GM23248 (cell line): ENCODE measurements at regions not wholly inside any gene's neighbourhood (a gene's known extent, or its start where the extent isn't known, plus 50 kb on each side); places are given as distances from the start of the nearest gene placed in this dataset.
A peak's percentile ranks its signal among the peaks of the same experiment; 100 is the strongest.

Experiments
- DNase-seq: peaks from one replicate; pipeline ENCODE4 v3.0.0-alpha.2; 2015
- H2AFZ ChIP-seq: fragments of 200-600 bp; sonication (generic); 2 replicates; pipeline ENCODE4 v1.6.1; 2016; ENCODE audit warnings: antibody characterized with exemption
- H3F3A ChIP-seq: fragments of 200-600 bp; sonication (generic); 2 replicates; pipeline ENCODE4 v1.6.1; 2016; ENCODE audit warnings: mild to moderate bottlenecking, antibody characterized with exemption, mixed run types; ENCODE audit not compliant: insufficient read depth
- H3K27ac ChIP-seq: fragments of 200-600 bp; sonication (generic); 2 replicates; pipeline ENCODE4 v1.5.1; 2016; ENCODE audit warnings: mild to moderate bottlenecking
- H3K27me3 ChIP-seq: fragments of 200-600 bp; sonication (generic); replicated peaks from 2 replicates; pipeline ENCODE4 v1.6.1; 2016; ENCODE audit warnings: mild to moderate bottlenecking; ENCODE audit not compliant: insufficient read depth
- H3K36me3 ChIP-seq: fragments of 200-600 bp; sonication (generic); 2 replicates; pipeline ENCODE4 v1.6.1; 2016; ENCODE audit warnings: low read depth, mild to moderate bottlenecking
- H3K4me1 ChIP-seq: fragments of 200-600 bp; sonication (generic); 2 replicates; pipeline ENCODE4 v1.6.1; 2016; ENCODE audit warnings: mild to moderate bottlenecking; ENCODE audit not compliant: insufficient read depth
- H3K4me2 ChIP-seq: fragments of 200-600 bp; sonication (generic); one replicate; pipeline ENCODE4 v1.6.1; 2016; ENCODE audit warnings: mild to moderate bottlenecking; ENCODE audit not compliant: unreplicated experiment
- H3K4me3 ChIP-seq: fragments of 200-600 bp; sonication (generic); 2 replicates; pipeline ENCODE4 v1.5.1; 2016; ENCODE audit warnings: mild to moderate bottlenecking
- H3K79me2 ChIP-seq: fragments of 200-600 bp; sonication (generic); 2 replicates; pipeline ENCODE4 v1.6.1; 2016; ENCODE audit warnings: mild to moderate bottlenecking; ENCODE audit not compliant: insufficient read depth
- H3K9ac ChIP-seq: fragments of 200-600 bp; sonication (generic); 2 replicates; pipeline ENCODE4 v1.6.1; 2016; ENCODE audit warnings: mild to moderate bottlenecking
- H3K9me2 ChIP-seq: fragments of 200-600 bp; sonication (generic); 2 replicates; pipeline ENCODE4 v1.6.1; 2016; ENCODE audit warnings: mixed run types, mild to moderate bottlenecking, moderate library complexity; ENCODE audit not compliant: insufficient read depth
- H3K9me3 ChIP-seq: fragments of 200-600 bp; sonication (generic); one replicate; pipeline ENCODE4 v1.6.1; 2017; ENCODE audit warnings: low read depth
- H4K20me1 ChIP-seq: fragments of 200-600 bp; sonication (generic); 2 replicates; pipeline ENCODE4 v1.6.0; 2016; ENCODE audit not compliant: insufficient read depth
- EZH2 ChIP-seq: fragments of 200-600 bp; sonication (generic); IDR thresholded peaks from 2 replicates; pipeline ENCODE4 v1.6.1; 2018; ENCODE audit warnings: antibody characterized with exemption, mild to moderate bottlenecking; ENCODE audit not compliant: insufficient read depth, poor library complexity, severe bottlenecking
- EZH2phosphoT487 ChIP-seq: fragments of 200-600 bp; sonication (generic); IDR thresholded peaks from 2 replicates; pipeline ENCODE4 v1.6.1; 2018; ENCODE audit warnings: antibody characterized with exemption, moderate library complexity, mild to moderate bottlenecking, low read depth; ENCODE audit not compliant: insufficient read depth
- WGBS, 2 experiments: methylation state at CpG; one replicate each; pipeline ENCODE4 v1.1.6; 2015 to 2017; ENCODE audit warnings: low lambda C conversion rate in 2 of 2, low coverage in 1 of 2; ENCODE audit errors: missing lambda C conversion rate in 2 of 2; 5-methylcytosine and 5-hydroxymethylcytosine counted together
- in situ Hi-C: fragments of 300-500 bp; cut with MboI; formaldehyde crosslinking; loops from 2 replicates; pipeline ENCODE4 v1.15.0; 2020

DNA sequence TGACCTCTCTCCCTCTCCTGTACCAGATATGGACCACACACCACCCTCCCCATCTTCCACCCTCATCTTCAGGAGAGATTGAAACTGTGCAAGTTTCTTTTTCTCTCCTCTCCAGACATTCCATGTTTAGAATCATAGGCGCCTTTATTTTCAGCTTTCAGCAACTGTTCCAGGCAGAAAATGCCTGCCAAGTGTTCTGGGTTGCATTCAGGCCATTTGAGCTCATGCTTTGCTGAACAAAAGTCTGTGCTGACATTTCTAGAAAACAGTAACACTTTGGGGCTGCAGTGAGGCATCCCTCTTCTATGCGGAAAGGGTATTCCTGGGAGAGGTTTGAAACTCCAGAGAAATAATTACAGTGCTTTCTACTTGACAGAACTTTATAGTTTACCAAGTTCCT, 361.7 kb downstream of the GPAM start:
- Histone ChIP-seq H3K36me3 (no peaks in the 10 kb centered on the region), H3K9me3 (no peaks in the 10 kb centered on the region), H3K4me2 (no peak overlapping the region), H3K27me3 (0 out of 2 replicates have a peak, but pooled peaks cover 5% of the 10 kb centered on the region), H3K9ac (no peak overlapping the region), H4K20me1 (no peaks in the 10 kb centered on the region), H3F3A (no peaks in the 10 kb centered on the region), H3K79me2 (no peaks in the 10 kb centered on the region), H2AFZ (no peak overlapping the region), H3K4me3 (no peak overlapping the region), H3K9me2 (no peaks in the 10 kb centered on the region), H3K4me1 (no peaks in the 10 kb centered on the region), H3K27ac (no peak overlapping the region)
- no peak for DNase-seq
- WGBS, 2 experiments, result 91% methylated on average over 2 of the region's 2 CpGs
- in situ Hi-C loops, result no loop called here
- TF ChIP-seq EZH2, result no peak
- no peak for TF ChIP-seq EZH2phosphoT487

DNA sequence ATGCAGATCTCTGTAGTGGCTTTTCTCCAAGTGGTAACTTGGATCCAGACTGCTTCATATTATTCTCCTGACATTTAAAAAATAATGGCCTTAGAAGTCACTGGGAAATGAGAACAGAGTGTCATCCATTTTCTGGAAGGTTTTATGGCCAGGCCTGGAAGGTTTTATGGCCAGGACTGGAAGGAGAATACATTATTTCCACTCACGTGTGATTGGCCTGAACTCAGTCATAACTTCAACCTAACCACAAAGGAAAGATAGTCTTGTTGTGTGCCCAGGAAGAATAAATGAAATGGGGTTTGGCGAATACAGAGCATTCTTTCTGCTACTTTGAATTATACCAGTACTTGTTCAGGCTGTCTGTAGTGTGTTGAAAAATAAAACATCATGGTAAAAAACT, 360.9 kb downstream of the GPAM start:
- Histone ChIP-seq H3K4me3 (no peak overlapping the region), H3K27ac (no peak overlapping the region), H3K9me3 (no peaks in the 10 kb centered on the region), H4K20me1 (no peaks in the 10 kb centered on the region), H3K79me2 (no peaks in the 10 kb centered on the region), H3K9ac (no peak overlapping the region), H3K9me2 (no peaks in the 10 kb centered on the region), H3K4me1 (no peaks in the 10 kb centered on the region), H3F3A (no peaks in the 10 kb centered on the region), H3K36me3 (no peaks in the 10 kb centered on the region), H3K4me2 (no peak overlapping the region), H2AFZ (no peak overlapping the region), H3K27me3 (peaks cover 5% of the 10 kb centered on the region; the same call in 1 of the 2 replicates)
- WGBS, 2 experiments, result 17 to 27% methylated on average over 2 of the region's 2 CpGs
- no peak for DNase-seq
- TF ChIP-seq EZH2phosphoT487, result no peak
- in situ Hi-C loops, result no loop called here

DNA sequence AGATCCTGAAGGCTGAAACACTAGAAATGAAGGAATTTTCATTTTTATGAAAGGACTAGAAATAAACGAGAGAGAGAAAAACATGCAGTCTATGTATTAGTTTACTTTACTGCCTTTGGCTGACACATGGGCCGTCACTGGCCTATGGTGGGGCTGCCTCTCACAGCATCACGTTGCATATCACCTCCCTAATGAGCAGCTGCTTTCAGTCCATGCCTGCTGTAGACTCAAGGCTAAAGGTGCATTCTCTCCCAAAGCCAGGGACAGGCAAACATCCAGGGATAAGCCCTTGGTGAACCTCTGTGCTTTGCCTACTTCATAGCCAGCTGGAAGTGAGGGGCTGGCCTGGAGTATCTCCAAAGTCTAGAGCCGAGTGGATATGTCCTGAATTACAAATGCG, 359.4 kb downstream of the GPAM start:
- Histone ChIP-seq H3F3A (no peaks in the 10 kb centered on the region), H2AFZ (no peak overlapping the region), H3K9me3 (no peaks in the 10 kb centered on the region), H3K9me2 (no peaks in the 10 kb centered on the region), H3K36me3 (no peaks in the 10 kb centered on the region), H3K79me2 (no peaks in the 10 kb centered on the region), H3K27ac (no peak overlapping the region), H4K20me1 (no peaks in the 10 kb centered on the region), H3K4me1 (no peaks in the 10 kb centered on the region), H3K9ac (no peak overlapping the region), H3K27me3 (peaks cover 5% of the 10 kb centered on the region; the same call in 1 of the 2 replicates), H3K4me2 (no peak overlapping the region), H3K4me3 (no peak overlapping the region)
- 26 to 27% methylated on average over 5 of the region's 5 CpGs for WGBS, 2 experiments
- TF ChIP-seq EZH2, result no peak
- no peak for TF ChIP-seq EZH2phosphoT487
- DNase-seq, result no peak
- in situ Hi-C loops, result no loop called here

DNA sequence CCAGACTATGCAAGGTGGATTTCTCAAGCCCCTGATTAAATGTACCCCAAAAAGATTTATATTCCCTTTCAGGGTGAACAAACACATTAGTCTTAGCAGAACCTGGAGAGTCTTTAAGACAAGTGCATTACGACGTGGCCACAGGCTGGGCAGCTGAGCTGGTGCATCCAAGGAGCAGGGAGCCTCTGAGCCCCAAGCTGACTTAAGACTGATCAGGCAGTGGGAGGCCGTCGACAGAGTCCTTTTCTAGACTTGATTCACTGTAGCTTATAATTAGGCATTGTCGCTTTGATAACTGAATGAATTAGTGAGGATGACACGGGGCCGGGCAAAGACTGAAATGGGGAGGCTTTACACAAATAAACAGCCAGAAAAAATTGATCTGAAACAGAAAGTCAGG, 353.2 kb downstream of the GPAM start:
- H3K4me1 ChIP-seq, result peaks cover 5% of the 10 kb centered on the region
- H3F3A ChIP-seq, result peaks cover 4% of the 10 kb centered on the region
- no peaks in the 10 kb centered on the region for H3K9me2 ChIP-seq
- H3K27me3 ChIP-seq, result peaks cover 5% of the 10 kb centered on the region; the same call in 1 of the 2 replicates
- TF ChIP-seq EZH2phosphoT487, result no peak
- TF ChIP-seq EZH2, result no peak
- H3K4me2 ChIP-seq, result no peak overlapping the region
- no peaks in the 10 kb centered on the region for H3K36me3 ChIP-seq
- no peaks in the 10 kb centered on the region for H3K9me3 ChIP-seq
- H3K4me3 ChIP-seq, result no peak overlapping the region
- H4K20me1 ChIP-seq, result no peaks in the 10 kb centered on the region
- WGBS, 2 experiments, result 43 to 49% methylated on average over 7 of the region's 7 CpGs
- no peak overlapping the region for H3K9ac ChIP-seq
- no peaks in the 10 kb centered on the region for H3K79me2 ChIP-seq
- in situ Hi-C loops, result no loop called here
- no peak overlapping the region for H3K27ac ChIP-seq
- no peak for DNase-seq
- H2AFZ ChIP-seq, result 0 out of 2 replicates have a peak overlapping the region, but pooled peaks have one; percentile 48

DNA sequence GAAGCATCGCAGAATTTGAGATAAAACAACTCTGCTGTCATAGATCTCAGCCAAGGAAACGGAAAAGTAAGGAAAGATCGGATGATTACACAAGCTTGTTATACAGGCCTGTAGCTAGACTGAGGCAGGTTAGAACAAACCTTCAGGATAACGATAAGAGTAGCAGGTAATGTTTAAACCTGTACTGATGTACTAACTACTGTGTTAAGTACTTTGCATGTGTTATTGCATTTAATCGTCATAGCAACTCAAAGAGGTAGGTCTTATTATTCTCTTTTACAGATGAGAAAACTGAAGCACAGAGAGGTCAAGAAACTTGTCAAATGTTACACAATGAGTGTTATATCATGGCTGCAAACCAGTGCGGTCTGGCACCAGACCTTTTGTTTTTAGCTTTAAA, 352.5 kb downstream of the GPAM start:
- H3K9me3 ChIP-seq, result no peaks in the 10 kb centered on the region
- TF ChIP-seq EZH2phosphoT487, result no peak
- TF ChIP-seq EZH2, result no peak
- H3K9me2 ChIP-seq, result no peaks in the 10 kb centered on the region
- H3K36me3 ChIP-seq, result no peaks in the 10 kb centered on the region
- no peaks in the 10 kb centered on the region for H3K79me2 ChIP-seq
- no peak overlapping the region for H3K27ac ChIP-seq
- DNase-seq, result no peak
- WGBS, 2 experiments, result 91 to 92% methylated on average over 6 of the region's 6 CpGs
- no peaks in the 10 kb centered on the region for H4K20me1 ChIP-seq
- H2AFZ ChIP-seq, result no peak overlapping the region
- in situ Hi-C loops, result no loop called here
- peaks cover 12% of the 10 kb centered on the region for H3K4me1 ChIP-seq
- no peak overlapping the region for H3K4me3 ChIP-seq
- H3K27me3 ChIP-seq, result peaks cover 5% of the 10 kb centered on the region; the same call in 1 of the 2 replicates
- H3K9ac ChIP-seq, result no peak overlapping the region
- H3K4me2 ChIP-seq, result no peak overlapping the region
- H3F3A ChIP-seq, result peaks cover 11% of the 10 kb centered on the region
